H1 (cell line): ENCODE measurements at regions not wholly inside any gene's neighbourhood (a gene's known extent, or its start where the extent isn't known, plus 50 kb on each side); places are given as distances from the start of the nearest gene placed in this dataset.

Experiments used
- JUND ChIP-seq: IDR thresholded peaks from 2 replicates; pipeline ENCODE4 v1.6.1; 2011; ENCODE audit warnings: mild to moderate bottlenecking, improper control_type of control experiment, low read length
- KDM1A ChIP-seq: fragments of 200-600, 300-600 bp; sonication (generic); IDR thresholded peaks from 2 replicates; pipeline ENCODE4 v1.7.1; 2016; ENCODE audit warnings: mild to moderate bottlenecking, low read length, borderline replicate concordance
- KDM4A ChIP-seq: IDR thresholded peaks from one replicate; pipeline ENCODE4 v1.7.1; 2012; ENCODE audit warnings: low read depth, mild to moderate bottlenecking, moderate library complexity, low read length, inconsistent platforms; ENCODE audit not compliant: severe bottlenecking
- RXRA ChIP-seq: IDR thresholded peaks from 2 replicates; pipeline ENCODE4 v1.6.1; 2011; ENCODE audit warnings: low read depth, mild to moderate bottlenecking, low read length, moderate library complexity; ENCODE audit not compliant: insufficient read depth
- SIRT6 ChIP-seq: IDR thresholded peaks from one replicate; pipeline ENCODE4 v1.7.1; 2012; ENCODE audit warnings: low read length, inconsistent platforms
- SRF ChIP-seq: IDR thresholded peaks from 2 replicates; pipeline ENCODE4 v1.6.1; 2011; ENCODE audit warnings: mild to moderate bottlenecking, low read depth, low read length, moderate library complexity

GRCh38 chr7:153628406-153628805, 423.8 kb upstream of the DPP6 start (continued):
- TF ChIP-seq JUND (no peak), RXRA (no peak), KDM1A (no peak), SIRT6 (no peak), KDM4A (no peak), SRF (no peak)
